ENCODE measurements at regions not wholly inside any gene's neighbourhood (a gene's known extent, or its start where the extent isn't known, plus 50 kb on each side); places are given as distances from the start of the nearest gene placed in this dataset.

GRCh38 chr17:77399319-77399957, 258.7 kb downstream of the SEC14L1 start:
- no peak for DNase-seq

GRCh38 chr17:77400445-77400870, 259.7 kb downstream of the SEC14L1 start:
- DNase-seq, result no peak

GRCh38 chr17:77402159-77402731, 261.5 kb downstream of the SEC14L1 start:
- DNase-seq, result no peak

GRCh38 chr17:77403854-77404253, 263.1 kb downstream of the SEC14L1 start:
- DNase-seq, result no peak

GRCh38 chr17:77404812-77405581, 264.2 kb downstream of the SEC14L1 start:
- peak; percentile 78 for DNase-seq

- no peak for DNase-seq
Observed at GRCh38 chr17:77405867-77406732, 265.3 kb downstream of the SEC14L1 start.

- DNase-seq, result no peak
Observed at GRCh38 chr17:77407321-77408277, 266.8 kb downstream of the SEC14L1 start.

GRCh38 chr17:77408284-77408683, 267.5 kb downstream of the SEC14L1 start:
- DNase-seq, result no peak

GRCh38 chr17:77409282-77410161, 268.8 kb downstream of the SEC14L1 start:
- DNase-seq, result peak; percentile 68

GRCh38 chr17:77410470-77410869, 269.7 kb downstream of the SEC14L1 start:
- no peak for DNase-seq

- DNase-seq, result no peak
Observed at GRCh38 chr17:77414811-77415400, 274.1 kb downstream of the SEC14L1 start.

- DNase-seq, result no peak
Observed at GRCh38 chr17:77416105-77416713, 275.4 kb downstream of the SEC14L1 start.

GRCh38 chr17:77417575-77417974, 276.8 kb downstream of the SEC14L1 start:
- no peak for DNase-seq

- no peak for DNase-seq
Observed at GRCh38 chr17:77418609-77419008, 277.8 kb downstream of the SEC14L1 start.

GRCh38 chr17:77419095-77419494, 278.3 kb downstream of the SEC14L1 start:
- no peak for DNase-seq

GRCh38 chr17:77419547-77420094, 278.9 kb downstream of the SEC14L1 start:
- DNase-seq, result no peak

GRCh38 chr17:77420095-77420803, 279.5 kb downstream of the SEC14L1 start:
- no peak for DNase-seq

- DNase-seq, result peak; percentile 88
Observed at GRCh38 chr17:77420804-77421629, 280.2 kb downstream of the SEC14L1 start.
